ENCODE measurements at regions not wholly inside any gene's neighbourhood (a gene's known extent, or its start where the extent isn't known, plus 50 kb on each side); places are given as distances from the start of the nearest gene placed in this dataset.
"Not testable (repeated sequence)": the region's sequence is repeated elsewhere in the genome, so short reads cannot be mapped to it uniquely, and the experiment has no call there.

DNA sequence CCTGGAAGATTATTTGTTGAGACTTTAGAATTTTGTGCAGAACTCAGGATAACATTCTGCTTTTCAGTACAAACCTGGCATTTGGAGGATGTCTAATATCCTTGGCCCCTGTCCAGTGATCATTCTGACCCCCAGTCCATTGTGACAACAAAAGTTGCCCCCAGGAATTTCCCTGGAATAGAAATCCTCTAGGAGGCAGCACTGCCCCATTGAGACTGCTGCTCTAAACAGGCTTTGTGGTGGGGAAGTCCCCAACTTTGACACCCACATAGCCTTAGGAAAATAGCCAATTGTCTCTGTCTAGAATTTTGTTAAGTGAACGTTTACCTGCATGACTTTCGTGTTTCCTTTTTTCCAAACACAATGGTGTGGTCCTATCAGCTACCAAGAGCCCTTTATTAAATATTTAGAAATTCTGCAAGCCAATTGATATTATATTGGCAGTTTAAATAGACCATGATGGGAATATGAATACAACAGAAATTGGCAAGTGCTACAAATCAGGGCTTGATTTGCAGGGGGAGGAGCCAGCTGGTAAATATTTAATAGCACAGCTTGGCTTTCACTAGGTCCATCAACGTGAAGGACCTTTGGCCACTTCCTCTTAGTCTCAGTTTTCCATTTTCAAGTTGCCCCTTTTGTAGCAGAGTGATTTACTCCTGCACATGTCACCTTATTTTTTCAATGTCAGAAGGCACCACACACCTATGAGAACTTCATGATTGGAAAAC lies 451.7 kb downstream of the EFNB2 start:
- DNase-seq: peak; percentile 52

DNA sequence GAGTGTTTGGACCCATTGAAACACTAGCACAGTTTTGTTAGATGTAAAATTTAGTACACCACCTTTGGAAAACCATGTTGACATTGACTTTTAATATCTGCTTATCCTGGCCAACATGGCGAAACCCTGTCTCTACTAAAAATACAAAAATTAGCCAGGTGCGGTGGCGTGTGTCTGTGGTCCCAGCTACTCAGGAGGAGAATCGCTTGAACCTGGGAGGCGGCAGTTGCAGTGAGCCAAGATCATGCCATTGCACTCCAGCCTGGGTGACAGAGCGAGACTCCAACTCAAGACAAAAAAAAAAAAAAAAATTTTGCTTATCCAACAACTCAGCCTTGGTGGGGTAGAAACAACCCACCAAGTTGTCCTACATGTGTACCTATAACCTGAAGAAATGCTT lies 454.2 kb downstream of the EFNB2 start:
- DNase-seq: not testable (repeated sequence)

DNA sequence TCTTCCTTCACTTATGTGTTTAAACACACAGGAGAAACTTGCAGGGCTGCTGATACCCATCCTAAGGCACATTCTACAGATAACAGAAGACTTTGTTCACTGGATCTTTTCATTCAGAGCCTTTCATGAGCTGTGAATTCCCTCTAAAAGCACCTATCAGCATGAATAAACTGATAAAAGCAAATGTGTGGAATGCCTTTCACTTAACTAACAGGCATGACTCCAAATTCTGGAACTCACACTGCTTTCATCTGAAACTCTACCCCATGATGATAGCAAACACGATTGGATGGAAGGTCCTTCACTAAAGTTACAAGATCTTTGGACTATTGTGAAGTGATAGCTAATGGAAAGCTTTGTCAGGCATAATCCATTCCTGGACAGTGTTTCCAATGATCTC lies 457.3 kb downstream of the EFNB2 start:
- DNase-seq: no peak

DNA sequence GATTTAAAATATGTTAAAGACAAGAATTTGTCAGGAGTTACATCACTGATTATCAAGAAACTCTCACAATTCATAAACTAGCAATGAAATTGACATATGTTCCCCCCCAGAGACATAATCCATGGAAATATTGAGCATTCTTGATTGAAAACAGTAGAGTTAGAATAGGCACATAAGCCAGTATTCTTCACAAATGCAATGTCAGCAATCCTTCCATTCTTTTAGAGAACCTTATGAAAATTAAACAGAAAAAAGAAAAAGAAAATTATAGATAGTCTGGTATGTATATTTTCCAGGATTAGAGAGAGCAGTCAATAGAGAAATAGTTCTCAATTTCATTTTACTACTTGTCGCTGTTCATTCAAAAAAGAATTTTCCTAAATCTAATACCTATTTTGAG lies 458.4 kb downstream of the EFNB2 start:
- no peak for DNase-seq

DNA sequence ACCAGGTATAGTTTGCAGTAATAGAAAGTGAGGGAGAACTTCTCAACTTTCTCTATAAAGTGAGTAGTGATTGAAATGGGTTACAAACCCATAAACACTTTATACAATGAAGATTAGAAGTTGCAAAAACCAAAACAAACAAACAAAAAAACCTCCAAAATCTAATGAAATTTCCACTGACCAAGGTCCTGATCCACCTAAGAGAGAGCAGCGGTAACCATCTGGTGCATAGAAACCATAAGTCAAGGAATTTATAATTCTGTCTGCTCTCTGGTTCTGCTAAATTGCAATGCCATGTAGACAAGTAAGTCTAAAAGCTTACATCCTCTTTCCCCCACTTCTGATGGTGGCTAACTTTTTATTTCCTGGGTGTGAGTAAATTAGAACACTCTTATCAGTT lies 463.4 kb downstream of the EFNB2 start:
- DNase-seq: no peak

DNA sequence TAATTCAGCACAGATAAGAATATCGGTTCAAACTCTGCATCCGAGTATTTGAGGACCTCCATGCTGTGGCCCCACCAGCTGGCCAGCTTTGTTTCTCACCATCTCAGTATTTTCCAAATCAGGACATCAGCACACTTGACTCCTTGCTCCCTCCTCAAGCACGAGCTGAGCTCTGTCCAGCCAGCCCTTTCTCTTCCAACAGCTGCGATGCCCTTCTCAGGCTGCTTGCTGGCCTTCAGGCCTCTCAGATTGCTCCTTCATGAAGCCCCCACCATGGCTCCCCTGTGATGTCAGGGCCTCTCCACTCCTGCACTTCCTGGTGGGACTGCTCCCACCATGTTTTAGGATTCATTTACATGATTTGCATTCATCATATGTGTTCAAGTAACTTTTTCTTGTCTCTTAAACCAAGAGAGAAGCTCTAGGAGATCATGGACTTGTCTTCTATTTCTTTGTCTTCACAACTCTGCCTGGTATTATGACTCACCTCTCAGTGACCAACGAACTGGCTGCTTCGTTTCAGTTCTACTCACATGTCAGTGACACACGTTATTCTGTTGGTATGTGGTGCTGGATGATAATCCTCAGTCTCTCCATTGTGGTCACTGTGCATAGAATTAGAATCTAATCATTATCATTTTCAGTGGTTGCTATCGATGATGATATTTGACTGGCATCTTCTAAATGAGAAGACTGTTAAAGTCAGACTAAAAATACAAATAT lies 471.7 kb downstream of the EFNB2 start:
- no peak for DNase-seq

DNA sequence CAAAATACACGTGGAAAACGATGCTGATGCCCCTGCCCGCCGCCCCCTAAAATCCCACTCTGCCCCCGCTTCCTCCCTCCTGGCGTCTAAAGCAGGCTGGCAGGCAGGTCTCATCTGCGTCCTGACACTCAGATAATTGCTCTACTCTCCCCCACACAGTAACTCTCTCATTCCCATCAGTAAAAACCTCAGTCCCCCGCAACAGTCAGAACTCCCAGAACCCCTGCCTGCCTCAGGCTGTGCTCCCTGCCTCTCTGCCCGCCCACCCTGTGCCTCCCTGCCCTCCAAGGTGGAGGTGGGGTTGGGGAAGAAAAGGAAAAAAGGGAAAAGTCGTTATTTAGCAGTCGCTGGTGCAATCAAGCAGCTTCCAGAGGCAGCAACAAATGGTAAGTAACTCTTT lies 473.7 kb downstream of the EFNB2 start:
- DNase-seq: no peak

DNA sequence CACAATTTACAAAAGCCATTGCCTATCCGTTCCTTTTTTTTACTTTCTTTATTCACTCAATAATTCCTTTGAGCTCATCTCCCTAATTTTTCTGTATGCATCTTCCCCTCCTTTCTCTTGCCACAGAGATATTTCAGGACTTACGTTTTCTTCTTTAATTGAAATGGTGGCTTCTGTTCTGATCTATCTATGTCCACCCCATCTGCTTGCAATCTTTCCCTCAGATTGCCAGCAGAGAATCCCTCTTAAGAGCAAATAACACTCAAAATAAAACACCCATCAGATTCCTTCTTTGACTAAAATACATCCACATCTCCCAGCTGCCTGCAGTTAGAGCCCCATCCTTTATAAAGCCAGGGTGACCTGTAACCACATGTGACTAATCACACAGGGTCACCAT lies 478.6 kb downstream of the EFNB2 start:
- no peak for DNase-seq

DNA sequence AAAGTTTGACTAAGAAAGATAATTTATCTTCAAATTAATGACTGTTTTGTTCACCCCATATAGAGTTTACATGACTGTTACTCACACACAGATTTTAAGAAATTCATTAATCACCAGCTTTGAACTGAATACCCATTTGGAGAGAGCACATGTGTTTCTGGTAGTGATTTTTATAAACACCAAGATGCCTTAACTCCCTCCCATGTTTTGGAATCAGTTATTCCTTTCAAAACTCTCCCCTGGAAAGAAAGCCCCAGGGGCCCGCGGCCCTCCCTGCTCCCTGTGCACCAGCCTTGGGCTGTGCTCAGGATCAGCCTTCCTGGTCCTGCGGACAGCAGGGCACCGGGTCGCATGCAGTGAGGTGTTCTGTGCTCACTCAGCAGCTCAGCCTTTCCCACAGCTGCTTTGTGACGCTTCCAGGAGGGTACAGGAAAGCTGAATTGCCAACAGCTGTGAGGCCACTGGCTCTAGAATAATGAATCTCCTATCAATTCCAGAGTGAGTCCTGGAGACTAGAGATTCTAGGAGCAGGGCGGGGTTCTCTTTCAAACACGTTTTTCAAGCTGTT lies 483.2 kb downstream of the EFNB2 start:
- DNase-seq: no peak

DNA sequence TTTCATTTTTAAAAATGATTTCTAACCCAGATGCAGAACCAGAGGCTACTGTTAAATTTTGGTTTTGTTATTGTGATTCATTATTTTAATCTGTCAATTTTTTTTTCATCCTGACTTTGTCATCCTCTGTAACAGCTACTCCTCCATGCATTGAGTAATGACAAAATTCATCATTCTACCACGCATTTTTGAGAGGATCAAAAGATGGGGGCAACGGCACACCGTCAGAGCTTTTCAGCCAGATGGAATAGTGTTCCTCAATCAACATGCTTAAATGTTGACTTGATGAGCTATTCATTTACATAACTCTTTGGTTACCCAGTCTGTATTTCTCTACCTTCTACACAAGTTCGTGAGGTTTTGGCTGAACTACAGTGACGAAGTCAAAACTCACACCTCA lies 486.3 kb downstream of the EFNB2 start:
- DNase-seq: no peak

DNA sequence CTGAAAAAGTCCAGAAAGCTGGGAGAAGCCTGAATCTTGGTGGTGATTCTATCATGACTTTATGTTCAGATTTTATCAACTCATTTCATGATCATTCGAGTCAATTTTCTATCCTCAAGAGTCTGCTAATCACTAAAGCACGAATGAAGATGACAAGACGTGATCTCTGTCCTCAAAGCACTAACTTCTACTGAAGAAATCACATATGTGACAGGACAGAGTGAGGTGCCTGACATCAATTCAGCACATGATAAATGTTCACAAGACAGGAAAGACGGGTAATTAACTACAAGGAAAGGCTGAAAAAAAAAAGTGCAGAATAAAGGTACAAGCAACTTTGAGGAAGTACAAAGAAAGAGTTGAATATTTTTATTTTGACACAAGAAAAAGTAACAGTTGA lies 487.1 kb downstream of the EFNB2 start:
- no peak for DNase-seq

DNA sequence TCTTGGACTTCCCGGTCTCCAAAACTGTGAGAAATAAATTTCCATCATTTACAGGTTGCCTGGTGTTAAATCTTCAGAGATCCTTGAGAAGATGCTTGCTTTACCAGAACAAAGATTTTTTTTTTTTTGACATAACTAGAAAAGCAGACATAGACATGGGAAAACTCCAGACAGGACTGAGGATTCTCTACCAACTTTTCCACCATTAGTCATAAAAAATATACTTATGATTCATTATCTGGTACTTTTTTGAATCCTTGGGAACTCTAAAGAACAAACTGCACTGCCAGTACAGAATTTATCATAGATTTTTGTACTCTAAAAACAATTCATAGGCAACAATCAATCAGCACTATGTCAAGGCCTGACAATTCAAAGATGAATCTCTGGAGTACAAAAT lies 487.6 kb downstream of the EFNB2 start:
- DNase-seq: no peak

DNA sequence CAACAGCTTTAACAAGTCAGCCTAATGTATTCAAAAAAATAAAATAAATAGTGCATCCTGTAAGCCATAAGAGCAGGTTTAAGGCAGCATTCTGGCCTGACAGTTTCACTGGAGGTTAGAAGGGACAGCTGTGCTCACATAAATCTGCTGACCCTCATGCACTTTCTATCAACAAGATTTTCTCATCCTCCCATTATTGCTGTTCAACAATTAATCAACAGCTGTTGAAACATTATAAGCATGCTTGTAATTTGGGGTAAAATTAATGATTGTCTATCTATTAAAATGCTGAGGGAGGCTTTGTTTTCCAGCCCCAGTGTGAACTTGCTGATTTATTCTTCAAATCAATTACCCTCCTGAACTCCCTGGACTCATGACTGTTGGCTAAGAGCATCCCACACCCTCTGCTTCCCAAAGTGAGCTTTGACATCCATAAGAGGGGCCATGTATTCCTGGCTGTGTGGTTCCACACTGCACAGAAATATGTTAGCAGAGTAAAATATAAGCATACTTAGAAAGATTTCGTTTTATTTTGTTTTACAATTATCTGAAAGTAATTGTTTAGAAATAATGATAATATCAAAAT lies 492.4 kb downstream of the EFNB2 start:
- no peak for DNase-seq

DNA sequence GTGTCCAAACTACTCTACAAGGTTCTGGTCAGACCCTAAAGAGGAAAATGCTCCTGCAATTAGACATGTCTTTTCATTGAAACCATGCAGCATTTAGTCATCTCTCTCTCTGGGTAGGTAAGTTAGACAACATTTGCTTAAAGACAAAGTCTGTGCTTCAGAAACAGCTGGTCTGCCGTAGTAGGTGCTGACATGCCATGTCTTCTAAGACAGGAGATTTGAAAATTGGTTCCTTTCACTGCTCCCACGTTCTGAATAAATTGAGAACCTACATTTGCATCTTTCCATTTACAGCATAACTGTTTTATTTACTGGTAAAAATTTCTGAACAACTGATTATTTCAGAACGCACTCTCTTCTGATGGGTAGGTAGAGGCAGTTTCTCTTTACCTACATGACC lies 494.0 kb downstream of the EFNB2 start:
- no peak for DNase-seq

DNA sequence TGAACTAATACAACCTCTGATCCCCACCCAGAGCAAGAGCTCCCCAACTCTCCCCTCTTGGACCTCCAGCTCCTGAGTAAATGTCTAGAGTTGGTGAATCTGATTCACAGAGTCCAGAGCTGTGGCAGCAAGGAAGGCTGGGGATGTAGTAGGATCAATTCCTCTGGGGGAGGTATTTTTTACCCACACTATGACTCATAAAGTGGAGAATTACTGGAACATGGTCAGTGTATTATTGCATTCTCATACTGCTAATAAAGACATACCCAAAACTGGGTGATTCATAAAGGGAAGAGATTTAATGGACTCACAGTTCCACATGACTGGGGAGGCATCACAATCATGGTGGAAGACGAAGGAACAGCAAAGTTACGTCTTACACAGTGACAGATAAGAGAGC lies 496.7 kb downstream of the EFNB2 start:
- no peak for DNase-seq

DNA sequence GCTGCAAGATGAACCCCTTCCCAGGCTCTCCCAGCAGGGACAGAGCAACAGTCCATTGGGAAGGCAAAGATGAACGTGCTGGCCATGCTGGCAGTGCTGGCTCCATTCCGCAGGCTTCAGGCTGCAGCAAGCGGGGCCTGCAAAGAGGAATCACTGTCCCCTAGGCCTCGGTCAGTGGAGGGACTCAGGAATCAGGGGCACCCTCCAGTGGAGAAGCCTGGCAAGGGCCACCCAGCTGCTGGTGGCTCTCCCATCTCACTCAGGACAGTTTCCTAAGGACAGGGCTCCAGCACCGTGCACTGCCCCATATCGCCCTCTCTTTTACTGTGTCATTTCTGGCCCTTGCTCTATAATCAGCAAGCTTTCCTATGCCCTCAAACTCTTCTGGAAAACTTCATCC lies 498.6 kb downstream of the EFNB2 start:
- peak; percentile 3 for DNase-seq

DNA sequence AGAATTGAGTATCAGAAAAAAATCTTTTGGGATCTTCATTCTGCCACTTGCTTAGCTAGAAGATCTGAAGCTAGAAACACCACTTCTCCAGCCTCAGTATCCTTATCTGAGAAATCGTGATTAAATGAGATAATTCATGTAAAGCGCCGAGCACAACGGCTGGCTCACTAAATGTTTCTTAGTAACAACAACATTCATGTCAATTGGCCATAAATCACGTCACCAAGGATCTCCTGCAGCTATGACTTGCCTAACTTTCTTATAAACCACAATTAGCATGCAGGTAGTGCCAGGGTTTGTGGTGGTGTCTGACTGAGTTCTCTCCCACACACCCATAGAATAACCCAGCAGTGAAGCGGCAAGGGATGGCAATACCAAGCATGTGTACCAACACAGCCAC lies 501.3 kb downstream of the EFNB2 start:
- DNase-seq: no peak

DNA sequence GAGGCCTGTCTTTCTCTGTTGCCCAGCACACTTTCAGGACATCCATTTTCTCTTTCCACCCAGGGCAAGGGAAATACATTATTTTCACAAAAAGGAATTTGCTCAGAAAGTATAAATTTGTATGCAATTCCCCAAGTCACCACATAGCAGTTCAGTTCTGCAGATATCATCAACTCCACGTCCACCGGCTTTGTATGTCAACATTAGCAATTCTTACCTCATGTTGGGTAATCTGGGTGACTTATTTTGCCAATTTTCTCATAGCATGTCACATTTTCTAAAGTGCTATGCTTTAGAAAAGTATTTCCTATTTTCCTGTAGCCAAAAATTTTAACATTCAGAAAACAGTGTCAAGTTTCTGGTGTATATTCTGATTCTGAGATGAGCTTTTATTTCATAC lies 501.8 kb downstream of the EFNB2 start:
- peak; percentile 0 for DNase-seq

DNA sequence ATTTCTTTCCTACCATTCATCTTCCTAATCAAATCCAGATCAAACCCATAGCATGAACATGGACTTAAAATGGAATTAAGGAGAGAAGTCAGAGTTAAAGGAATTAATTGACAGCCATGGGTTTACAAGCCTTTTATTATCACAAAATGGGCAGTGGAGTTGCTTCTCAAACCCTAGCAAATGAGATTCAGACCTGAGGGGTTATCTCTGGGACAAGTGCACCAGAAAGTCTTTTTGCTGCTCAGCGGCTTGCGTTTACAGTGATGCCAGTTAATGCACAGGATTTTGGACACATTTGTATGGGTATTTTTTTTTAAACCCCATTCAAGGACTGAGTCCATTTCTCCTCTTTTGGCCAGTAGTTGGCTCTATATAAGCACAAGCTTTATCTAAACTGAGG lies 503.0 kb downstream of the EFNB2 start:
- no peak for DNase-seq

DNA sequence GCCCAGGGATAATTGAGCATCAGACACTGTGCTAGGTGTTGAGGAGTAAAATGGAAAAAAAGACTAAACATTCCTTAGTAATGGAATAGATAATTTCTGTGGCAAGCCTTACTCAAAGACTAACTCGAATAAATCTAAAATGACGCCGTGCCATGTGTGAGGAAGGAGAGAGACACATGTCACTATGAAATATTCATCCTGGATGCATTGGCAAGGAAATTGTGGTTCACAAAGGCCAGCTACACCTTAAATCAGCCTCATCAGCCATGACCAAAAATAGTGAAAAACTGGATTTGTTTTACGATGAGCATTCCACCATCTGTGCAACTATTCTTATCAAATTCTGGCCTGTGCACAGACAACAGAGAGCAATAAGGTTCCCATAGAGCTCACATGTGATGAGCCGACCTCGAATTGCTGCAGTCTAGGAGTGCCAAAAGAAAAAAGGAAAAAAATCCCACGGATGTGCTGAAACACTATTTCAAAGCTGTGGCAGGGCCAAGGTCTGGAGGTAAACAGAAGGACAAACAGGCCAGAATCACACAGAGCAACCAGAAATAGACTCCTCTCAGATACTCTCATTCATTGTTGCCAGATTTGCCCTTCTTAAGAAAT lies 505.7 kb downstream of the EFNB2 start:
- DNase-seq: no peak

DNA sequence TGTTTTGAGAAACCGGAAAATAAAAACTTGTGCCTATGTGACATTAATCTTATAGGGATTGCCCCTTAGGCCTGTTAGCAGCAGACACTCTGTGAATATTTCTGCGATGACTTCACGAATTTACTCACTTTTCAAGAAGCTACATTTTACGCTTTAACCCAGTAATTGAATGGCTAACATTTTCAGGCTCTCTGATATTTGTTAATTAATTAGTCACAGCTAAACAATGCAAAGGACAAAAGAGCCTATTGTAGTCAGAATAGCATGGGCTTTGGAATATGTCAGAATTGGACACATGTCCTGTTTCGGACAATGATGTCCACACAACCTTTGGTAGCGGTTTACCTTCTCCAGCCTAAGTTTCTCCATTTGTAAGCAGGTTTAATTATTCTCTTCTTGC lies 506.6 kb downstream of the EFNB2 start:
- DNase-seq: no peak

DNA sequence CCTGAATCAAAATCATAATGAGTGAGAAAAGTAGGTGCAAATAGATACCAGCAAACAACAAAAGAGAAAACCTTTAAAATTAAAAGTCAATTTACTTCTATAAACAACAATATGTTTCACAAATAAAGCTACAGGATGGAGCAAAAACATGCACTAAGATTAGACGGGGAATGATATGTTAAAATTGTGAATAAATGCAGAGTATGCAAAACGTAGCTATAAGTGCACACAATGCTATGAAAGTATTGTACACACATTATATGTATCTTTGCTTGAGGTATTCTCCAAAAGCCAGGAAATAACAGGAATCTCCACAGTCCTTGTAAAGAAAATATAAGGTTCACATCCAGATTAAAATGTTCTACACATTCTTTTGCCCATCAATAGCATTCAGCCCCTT lies 523.9 kb downstream of the EFNB2 start:
- DNase-seq: no peak

DNA sequence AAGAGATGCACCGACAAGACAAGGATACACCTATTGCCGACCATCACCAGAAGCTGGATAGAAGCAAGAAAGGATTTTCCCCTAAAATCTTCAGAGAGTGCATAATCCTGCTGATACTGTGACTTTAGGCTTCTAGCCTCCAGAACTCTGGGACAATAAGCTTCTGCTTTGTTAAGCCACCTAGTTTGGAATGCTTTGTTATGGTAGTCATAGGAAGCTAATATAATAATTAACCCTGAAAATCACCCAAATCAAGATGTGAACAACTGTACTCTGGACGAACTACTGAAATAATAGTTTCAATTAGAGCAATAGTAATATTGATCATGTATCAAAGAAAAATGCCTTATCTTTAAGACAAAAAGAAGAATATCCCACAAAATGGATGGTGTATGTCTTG lies 524.6 kb downstream of the EFNB2 start:
- no peak for DNase-seq

DNA sequence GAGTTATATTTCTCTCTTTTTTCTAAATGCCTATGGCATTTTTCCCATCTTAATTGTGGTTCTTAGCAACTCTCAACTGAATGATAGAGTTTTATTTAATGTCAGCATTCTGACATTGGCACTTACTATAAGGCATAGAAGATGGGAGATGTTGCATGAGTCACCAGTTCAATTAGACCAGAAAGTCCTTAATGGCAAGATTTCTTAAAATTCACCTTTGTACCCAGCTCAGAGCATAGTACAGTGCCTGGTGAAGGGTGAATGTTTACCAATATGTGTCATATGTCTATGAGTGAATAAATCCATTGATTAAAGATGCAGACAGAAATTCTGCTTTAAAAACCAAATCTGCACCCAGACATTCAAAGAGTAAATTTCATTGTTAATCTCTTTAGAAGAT lies 526.9 kb downstream of the EFNB2 start:
- DNase-seq: no peak

All from DMS53 (cell line).